HG02852 (cell line): ENCODE measurements at regions not wholly inside any gene's neighbourhood (a gene's known extent, or its start where the extent isn't known, plus 50 kb on each side); places are given as distances from the start of the nearest gene placed in this dataset.
"Not testable (repeated sequence)": the region's sequence is repeated elsewhere in the genome, so short reads cannot be mapped to it uniquely, and the experiment has no call there.

Experiments
- ATAC-seq: cut with Tn5 transposase; IDR thresholded peaks from one replicate; pipeline ENCODE4 v1.9.1; 2021; ENCODE audit warnings: mild to moderate bottlenecking, moderate library complexity; ENCODE audit not compliant: unreplicated experiment

DNA sequence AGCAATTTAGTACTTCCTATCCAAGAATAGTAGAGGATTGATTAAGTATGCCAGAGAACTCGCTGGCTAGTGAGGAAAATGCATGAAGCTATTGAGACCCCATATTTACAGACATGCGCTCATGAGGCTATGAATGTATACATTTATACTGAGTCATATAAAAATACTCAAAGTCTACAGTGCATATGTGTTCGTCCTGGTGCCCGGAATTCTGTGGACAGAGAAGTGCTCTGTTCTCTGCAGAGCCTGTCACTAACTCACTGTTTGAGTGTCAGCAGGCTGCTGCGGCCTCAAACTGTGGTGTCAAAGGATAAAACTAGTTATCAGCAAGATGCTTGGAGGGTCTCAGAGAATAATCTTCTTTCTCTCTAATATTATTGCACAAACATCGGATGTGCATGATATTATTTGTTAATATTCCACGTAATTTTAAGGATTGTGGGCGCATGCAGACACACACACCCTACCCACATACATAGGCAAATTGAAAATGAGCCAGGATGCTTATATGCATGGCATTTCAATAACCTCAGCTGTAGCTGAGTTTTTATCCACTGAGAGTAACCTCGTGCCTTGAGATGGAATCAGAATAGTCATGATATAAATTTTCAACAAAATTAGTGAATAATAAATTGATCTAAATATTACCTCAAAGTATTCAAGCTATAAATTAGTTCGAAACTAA is 50.0 kb upstream of the TSC22D2 start:
- ATAC-seq: no peak

DNA sequence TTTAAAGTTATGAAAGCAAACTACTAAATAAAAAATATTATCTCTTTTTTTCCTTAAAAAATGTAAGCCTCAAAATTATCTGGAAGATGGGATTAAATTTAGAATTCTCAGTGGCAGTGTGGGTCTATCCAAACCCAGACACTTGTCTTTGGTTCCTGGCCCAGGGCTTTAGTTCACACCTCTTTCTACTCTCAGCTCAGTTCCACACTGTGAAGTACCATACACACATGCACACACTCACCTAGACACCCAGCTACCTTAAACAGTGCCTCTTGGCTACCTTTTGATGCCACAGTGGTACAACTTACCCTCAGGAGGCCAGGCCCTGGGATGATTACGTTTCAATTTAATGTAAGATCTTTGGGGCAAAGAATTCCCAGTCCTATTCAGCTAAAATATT is 51.0 kb upstream of the TSC22D2 start:
- ATAC-seq: no peak

DNA sequence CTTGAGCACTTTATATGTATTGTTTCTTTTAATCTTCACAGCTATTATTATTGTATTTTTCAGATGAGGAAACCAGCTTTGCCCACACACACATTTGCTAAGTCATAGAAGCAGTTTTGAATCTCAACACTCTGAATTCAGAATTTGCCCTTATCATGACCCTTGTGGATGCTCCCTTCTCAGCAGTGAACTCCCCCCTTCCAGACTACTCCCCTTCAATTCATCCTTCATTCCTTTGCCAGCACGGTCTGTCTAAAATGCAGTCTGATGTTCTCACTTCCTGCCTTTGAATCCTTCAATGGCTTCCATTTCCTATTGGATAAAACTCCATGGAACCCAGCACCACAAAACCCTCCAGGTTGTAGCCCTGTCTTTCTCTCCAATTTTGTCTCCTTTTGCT is 52.5 kb upstream of the TSC22D2 start:
- no peak for ATAC-seq

DNA sequence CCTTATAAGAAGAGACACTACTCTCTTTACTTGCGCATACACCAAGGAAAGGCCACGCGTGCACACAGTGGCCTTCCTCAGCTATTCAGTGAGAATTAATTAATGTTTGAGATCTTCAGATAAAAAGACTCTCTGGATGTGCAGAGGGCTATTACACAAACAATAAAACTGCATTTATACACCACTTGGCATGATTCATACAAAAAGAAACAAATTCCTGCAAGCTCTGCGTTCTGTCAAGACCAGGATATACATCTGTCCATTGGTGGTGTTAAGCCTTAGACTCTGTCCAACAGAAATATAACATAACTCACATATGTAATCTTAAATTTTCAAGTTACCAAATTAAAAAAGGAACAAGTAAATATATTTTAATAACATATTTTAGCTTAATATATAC is 55.2 kb upstream of the TSC22D2 start:
- ATAC-seq: no peak

DNA sequence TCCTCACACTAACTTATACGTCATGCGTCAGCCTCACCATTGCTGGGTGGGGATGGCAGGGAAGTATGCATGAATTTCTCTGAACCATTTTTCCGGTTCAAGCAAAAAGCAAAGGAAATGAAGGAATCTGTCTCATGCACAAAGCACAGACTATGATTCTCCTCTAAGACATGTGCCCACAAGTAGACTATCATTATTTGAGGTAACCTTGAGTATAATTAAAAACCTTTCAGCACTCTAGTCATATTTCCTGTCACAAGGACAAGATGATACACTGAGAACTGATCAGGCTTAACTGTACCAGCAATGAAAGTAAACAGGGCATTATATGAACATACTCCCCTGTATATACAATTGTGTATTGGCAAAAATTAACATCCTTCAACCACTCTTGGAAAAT is 56.7 kb upstream of the TSC22D2 start:
- no peak for ATAC-seq

DNA sequence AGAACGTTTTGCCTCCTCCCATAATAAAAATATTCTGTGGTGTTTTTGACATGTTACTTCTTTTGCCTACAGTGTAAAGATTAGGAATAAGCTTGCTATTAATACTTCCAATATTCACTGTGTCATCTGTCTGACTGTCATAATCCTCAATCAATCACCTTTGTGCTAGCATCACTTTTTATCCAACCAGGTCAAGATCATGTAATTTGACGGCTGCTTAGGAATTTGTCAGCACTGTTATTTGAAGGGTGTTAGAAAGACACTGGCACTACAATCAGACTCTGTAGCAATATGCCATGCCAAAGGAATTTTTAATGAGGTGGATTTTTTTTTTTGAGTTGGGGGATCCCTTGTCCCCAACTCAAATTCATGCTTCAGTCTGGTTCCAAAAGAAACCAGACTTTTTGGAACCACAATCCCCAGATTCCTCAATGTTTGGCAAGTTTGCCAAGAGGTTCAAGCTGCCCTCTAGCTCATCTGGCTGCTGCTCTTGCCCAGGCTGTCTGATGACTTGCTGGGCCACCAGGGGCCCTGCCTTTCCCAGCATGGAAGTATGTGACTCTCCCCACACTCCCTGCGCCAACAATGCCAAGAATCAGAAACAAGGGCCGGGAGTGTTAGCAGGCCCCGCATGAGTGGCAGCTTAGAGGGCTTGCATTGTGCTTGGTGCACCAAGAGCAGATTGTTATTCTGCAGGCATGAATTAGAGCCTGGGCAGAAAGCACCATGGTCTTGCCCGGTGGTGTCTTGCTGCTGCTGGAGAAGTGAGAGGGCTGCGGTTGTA is 58.6 kb upstream of the TSC22D2 start:
- no peak for ATAC-seq

DNA sequence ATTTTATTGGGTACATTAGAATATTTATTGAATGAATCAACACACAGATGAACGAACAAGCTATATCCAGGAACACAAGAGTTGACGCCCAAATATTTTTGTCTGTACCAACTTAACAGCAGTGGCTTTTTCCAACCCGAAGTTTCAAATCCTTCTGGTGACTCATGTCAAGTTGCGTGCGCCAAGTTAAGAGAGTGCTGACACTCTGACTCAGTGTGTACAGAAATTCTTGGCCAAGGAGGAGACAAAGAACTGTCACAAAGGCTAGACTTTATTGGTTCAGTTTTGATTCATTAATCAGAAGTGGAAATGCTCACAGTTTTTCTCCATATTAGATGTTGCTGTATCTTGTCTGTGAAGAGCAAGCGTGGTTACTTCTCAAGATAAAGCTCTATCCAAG is 59.6 kb upstream of the TSC22D2 start:
- ATAC-seq: no peak

DNA sequence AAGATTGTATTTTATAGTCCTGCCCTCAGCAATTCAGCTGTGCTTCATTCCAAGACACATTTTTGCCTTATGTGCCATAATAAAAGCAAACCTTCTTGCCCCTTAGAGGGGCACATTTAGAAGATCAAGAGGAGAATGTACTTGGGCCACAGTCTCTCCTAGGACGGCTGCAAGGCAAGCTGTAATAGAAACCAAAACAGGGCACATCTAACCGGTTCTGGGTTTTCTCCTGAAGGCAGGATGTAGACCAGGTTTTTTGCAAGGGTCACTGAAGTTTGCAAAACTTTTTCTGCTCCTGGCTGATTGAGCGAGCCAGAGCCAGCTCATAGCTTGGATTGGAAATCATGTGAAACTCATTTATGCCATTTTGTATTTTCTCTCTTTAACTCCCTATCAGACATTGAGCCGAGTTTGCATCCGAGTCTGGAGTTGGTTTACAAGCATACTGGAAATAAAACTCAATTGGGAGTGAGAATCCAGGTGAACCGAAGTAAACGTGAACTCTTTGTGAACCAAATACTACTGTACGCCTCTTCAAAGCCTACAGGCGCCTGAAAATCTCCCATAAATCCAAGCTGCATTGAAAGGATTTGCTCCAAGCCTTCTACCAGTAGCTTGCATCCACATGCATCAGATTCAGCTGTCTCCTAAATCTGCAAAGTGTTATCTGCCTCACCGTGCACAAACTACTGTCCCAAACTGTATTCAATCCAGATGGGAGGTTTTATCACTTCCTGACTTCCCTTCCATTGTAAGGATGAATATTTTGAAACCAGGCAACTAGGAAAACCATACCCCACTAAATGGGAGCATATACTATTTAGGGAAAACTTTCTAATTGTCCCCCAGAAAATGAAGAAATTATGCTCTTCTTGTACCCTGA is 60.9 kb upstream of the TSC22D2 start:
- no peak for ATAC-seq

DNA sequence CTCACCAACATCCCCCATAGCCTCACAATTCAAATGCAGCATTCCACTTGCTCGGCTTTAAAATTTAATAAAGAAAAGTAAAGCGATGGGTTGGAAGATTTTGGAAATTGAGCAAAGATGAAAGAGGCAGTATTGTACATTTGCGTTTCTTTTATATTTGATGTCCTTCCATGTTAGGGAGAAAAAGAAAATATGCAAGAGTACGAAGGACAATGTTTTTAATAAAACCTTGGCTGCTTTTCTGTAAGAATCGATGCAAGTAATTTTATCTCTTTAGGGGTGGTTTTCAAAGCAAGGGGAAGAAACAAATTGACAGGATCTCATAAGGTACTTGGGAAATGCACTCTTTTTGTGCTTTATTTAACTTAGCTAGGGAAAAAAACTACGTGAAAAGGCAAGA is 61.8 kb upstream of the TSC22D2 start:
- no peak for ATAC-seq

DNA sequence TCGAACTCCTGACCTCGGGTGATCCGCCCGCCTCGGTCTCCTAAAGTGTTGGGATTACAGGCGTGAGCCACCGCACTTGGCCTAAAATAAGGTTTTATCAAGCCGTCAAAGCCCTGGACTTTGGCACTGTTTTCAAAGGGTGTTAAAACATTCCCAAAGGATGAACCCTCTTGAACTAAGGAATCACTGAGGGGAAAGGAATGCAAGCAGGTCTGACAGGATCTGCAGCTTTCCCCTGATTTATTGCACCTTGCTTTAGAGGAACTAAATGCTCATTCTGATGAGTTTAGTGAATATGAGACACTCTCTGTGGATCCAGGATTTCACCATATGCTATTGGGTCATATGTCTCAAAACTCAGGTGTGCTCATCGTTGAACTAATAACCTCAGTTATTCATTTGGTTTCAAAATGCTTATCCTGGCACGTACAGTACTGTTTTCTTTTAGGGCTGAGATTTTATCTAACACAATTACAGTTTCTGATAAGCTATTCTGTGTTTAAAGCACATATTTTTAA is 63.0 kb upstream of the TSC22D2 start:
- ATAC-seq: no peak

DNA sequence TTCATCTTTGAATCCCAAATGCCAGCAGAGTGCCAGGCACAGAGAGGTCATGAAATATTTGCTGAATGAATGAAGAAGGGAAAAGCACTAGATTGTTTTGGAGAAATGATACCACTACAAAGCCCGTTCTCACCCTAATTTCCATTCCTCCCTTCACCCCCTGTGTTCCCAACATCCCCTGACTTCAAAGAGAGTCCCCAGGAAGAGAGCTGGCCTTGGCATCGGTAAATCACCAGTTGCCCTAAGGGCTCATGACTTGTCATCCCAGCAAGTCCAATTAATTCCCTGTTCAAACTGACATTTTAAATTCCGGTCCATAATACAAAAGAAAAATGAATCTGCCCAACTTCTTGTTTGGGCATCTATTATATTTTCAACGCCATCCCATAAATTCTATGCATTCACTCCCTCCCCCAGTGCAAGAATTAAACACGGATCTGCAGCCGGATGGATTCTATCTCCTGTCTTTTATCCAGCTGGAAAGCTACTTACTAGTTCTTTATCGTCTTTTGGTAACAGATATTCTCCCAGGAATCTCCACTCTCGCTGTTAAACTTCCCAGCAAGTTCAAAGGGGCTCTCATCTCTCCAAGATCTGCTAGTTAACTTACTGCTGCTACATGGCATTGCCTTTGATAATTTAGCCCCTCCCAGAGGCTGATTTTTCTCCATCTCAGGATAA is 63.9 kb upstream of the TSC22D2 start:
- no peak for ATAC-seq

DNA sequence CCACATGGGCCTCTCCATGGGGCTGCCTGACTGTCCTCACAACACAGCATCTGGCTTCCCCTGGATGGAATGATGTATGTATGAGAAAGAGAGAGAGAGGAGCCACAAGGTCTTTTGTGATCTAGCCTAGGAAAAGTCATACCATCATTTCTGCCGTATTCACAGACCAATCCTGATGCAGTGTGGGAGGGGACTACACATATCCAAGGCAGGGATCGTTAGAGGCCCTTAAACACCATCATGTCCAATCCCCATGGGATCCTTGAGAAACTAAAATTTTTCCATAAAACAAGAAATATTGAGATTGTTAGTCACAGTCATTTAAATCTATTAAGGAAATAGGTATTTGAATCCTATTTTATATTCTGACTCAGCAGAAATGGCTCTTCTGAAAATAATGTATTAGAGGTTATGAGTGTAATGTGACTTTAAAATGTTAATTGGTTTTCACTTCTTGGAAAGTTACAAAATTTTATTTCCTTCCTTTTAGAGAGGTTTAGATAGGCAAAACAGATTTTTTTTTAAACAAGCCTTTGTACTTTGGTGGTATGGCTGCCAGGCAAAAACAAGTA is 65.1 kb upstream of the TSC22D2 start:
- no peak for ATAC-seq

DNA sequence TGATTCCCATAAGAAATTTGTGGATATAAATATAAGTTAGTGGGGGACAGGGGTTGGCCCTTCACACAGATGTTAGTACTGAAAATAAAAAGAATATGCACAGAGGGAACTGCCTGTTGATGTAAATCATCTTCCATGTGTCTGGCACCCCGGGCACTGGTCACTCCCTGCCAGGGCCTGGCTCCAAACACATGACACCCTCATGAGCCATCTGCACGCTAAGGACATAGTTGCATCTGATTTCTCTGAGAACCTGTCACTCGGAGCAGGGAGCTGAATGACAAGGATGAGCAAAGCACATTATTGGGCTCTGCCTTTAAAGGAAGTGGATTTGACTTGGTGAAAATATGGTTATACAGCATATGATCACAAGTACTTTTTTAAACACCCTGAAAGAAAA is 66.2 kb upstream of the TSC22D2 start:
- ATAC-seq: no peak

DNA sequence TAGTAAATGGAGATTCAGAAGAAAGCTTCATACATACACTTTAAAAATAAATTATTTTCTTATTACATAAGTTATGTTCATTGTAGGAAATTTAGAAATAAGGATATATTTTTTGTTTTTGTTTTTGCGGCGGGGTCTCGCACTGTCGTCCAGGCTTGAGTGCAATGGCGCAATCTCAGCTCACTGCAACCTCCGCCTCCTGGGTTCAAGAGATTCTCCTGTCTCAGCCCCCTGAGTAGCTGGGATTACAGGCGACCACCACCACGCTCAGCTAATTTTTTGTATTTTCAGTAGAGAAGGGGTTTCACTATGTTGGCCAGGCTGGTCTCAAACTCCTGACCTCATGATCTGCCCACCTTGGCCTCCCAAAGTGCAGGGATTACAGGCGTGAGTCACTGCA is 71.7 kb upstream of the TSC22D2 start:
- ATAC-seq: not testable (repeated sequence)

DNA sequence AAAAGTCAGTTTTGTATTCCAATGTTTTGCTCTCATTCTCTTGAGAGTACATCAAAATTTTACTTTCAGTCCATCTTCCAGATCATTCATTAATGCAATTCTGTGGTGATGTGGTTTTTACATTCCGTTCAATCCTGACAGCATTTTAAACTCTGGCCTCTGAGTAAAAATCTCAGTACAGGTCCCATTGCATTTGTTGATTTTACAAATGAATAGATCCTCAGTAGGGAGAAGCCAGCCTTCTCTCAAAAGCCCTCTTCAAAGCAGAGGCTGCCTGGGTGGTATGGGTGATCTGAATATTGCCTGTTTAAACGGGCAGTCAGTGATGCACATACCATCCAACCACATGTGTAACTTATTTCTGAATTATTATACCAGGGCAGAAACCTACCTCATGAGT is 72.5 kb upstream of the TSC22D2 start:
- ATAC-seq: no peak

DNA sequence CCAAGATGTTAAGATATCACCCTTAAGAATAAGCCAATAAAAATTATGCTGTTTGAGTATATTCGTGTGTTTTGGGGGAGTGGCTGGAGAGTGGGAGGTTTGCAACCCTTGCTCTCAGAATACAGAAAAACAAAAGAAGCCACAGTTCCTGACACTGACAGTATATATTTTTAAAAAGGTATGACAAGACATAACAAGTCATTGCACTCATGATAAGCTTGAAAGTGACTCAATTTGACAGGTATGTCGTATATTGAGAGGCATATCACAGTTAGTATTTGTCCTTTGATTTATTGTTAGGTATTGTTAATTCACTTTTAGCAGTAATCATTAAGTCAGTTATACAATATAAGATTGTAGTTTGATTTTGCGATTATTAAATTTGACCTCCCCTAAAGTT is 73.1 kb upstream of the TSC22D2 start:
- ATAC-seq: no peak

DNA sequence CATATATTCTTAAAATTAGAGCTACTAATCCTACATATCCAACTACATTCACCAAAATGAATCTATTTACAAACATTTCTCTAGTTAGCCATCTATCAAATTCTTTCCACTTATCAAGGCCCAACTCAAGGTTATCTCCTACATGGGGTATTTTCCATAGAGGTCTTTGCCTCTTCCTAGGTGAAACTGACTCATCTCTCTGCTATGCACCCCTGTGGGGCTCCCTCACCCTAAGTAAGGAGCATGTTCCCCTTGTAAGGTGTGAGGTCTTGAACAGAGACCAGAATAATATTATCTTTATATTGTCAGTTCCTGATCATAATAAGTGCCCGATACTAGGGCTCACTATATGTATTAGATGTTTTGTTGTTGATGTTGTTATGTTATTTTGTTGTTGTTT is 74.6 kb upstream of the TSC22D2 start:
- ATAC-seq: no peak

DNA sequence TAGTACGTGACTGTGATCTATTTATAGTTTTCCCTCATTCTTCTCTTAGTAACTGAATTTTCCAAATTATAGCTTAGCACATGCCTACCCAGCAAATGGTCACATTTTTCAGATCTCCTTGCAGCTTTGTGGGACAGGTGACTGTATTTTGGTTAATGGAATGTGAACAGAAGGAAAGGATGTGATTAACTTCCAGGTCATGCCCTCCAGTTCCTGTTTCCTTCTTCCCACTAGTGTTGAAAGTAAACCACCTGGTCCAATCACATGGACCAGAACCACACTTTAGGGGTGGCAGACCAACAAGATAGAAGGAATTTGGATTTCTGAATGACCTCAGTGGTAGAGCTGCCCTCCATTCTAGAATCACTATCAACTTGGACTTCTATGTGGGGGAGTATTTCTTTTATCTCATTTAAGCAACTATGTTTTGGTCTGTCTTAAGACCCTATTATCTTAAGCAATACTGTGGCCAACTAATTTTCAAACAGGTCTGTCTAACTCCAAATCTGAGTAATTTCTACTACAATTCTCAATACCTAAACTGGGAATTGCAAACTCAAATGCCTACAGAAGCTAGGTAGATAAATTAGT is 76.0 kb upstream of the TSC22D2 start:
- ATAC-seq: no peak

DNA sequence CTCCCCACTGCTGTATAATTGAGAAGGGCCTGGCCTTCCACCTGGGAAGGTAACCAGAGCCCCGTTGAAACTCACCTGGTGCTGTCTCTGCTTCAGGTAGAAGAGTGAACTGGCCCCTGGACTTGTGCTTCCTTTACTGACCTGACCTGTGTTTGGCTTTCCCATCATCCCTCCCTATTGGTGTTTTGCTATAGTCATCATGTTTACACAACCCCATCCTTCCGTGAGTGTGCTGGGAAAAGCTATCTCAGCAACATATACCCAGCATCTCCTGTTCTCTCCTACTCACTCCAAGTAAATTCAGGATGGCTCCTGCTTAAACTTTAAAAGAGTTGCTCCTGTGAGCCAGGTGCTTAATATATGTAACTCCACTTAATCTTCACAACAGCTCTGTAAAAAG is 77.2 kb upstream of the TSC22D2 start:
- ATAC-seq: no peak

DNA sequence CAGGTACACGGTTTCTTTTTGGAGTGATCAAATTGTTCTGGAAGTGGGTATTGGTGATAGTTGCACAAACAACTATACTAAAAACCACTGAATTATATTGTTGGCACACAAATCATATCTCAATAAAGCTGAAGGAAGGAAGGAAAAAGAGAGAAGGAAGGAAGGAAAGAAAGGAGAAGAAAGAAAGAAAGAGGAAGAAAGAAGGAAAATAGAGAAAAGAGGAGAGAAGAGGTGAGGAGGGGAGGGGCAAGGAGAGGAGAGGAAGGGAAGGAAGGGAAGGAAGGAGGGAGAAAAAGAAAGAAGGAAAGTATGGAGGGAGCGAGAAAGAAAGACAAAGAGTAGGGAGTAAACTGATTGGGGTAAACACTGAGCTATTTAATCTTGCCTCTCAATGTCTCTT is 77.9 kb upstream of the TSC22D2 start:
- no peak for ATAC-seq
